Gastroesophageal sphincter (tissue), 4 donors: ENCODE measurements at regions not wholly inside any gene's neighbourhood (a gene's known extent, or its start where the extent isn't known, plus 50 kb on each side); places are given as distances from the start of the nearest gene placed in this dataset.

Experiments used
- ATAC-seq: fragments of 150-250 bp; one replicate; pipeline ENCODE4 v1.9.1; 2016; ENCODE audit warnings: mild to moderate bottlenecking, moderate library complexity
- H3K27ac ChIP-seq, 4 donors: fragments of 200-600 bp; sonication (generic) in 3 of 4; 1 replicate in 3 of 4; 2 replicates in 1 of 4; pipeline ENCODE4 v1.5.1; 2016 to 2019
- H3K27me3 ChIP-seq: fragments of 200-600 bp; sonication (generic); one replicate; pipeline ENCODE4 v1.5.1; 2019
- H3K36me3 ChIP-seq, 2 donors: fragments of 200-600 bp; sonication (generic); one replicate each; pipeline ENCODE4 v1.5.1; 2019; ENCODE audit warnings: control low read depth in 1 of 2
- H3K4me1 ChIP-seq, 3 donors: fragments of 200-600 bp; sonication (generic); 1 replicate in 2 of 3; 2 replicates in 1 of 3; pipeline ENCODE4 v1.5.1; 2016 to 2019; ENCODE audit warnings: control low read depth in 2 of 3
- H3K4me3 ChIP-seq, 2 donors: fragments of 200-600 bp; sonication (generic); one replicate each; pipeline ENCODE4 v1.5.1; 2019; ENCODE audit warnings: mild to moderate bottlenecking in 1 of 2, moderate library complexity in 1 of 2
- H3K9me3 ChIP-seq, 3 donors: fragments of 200-600 bp; sonication (generic); one replicate each; pipeline ENCODE4 v1.5.1; 2017 to 2019; ENCODE audit warnings: control low read depth in 2 of 3
- EP300 ChIP-seq: sonication (generic); formaldehyde crosslinking; IDR thresholded peaks from one replicate; pipeline ENCODE4 v1.6.1; 2017; ENCODE audit warnings: antibody characterized with exemption, mild to moderate bottlenecking
- POLR2A ChIP-seq, 2 donors: fragments of 450-650 bp; IDR thresholded peaks; one replicate each; pipeline ENCODE4 v1.6.1; 2017; ENCODE audit warnings: antibody characterized with exemption in 2 of 2, mild to moderate bottlenecking in 2 of 2, moderate library complexity in 1 of 2
- POLR2AphosphoS5 ChIP-seq: sonication (generic); formaldehyde crosslinking; IDR thresholded peaks from one replicate; pipeline ENCODE4 v1.6.1; 2017; ENCODE audit warnings: antibody characterized with exemption
- WGBS, 2 donors: methylation state at CpG; one replicate each; pipeline ENCODE4 v1.1.5; 2018; ENCODE audit warnings: low coverage in 1 of 2; 5-methylcytosine and 5-hydroxymethylcytosine counted together
- TF ChIP-seq, protein P1 (sequence below), 4 experiments: fragments of 200-600 bp in 2 of 4; fragments of 450-650 bp in 2 of 4; sonication (generic) in 1 of 4; IDR thresholded peaks; one replicate each; pipeline ENCODE4 v1.5.1; 2017 to 2019; ENCODE audit warnings: antibody characterized with exemption in 4 of 4, mild to moderate bottlenecking in 2 of 4, moderate library complexity in 2 of 4

DNA sequence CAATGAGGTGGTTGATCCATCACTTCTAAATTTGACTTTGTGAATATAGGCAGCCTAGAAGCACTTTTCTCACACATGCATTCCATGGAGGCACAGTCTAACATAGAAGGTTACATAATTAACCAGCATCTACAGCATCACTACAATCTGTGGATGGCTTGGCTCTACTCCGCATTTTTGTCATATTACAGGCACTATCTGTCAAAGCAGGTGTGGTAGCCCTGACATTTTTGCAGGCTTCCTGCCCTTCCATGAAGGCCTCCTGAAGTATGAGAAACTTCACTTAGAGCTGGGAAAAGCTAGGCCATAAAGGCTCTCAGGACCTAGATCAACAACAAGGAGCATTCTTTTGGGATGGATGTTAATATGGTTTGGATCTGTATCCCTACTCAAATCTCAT is 378.0 kb downstream of the ANXA1 start:
- H3K27me3 ChIP-seq, result no peaks in the 10 kb centered on the region
- H3K36me3 ChIP-seq, result no peaks in the 10 kb centered on the region
- H3K27ac ChIP-seq, result no peak overlapping the region
- H3K4me3 ChIP-seq, result no peak overlapping the region
- H3K9me3 ChIP-seq, result no peaks in the 10 kb centered on the region
- no peak for ATAC-seq
- H3K4me1 ChIP-seq, result no peaks in the 10 kb centered on the region
- TF ChIP-seq POLR2AphosphoS5 (no peak), POLR2A (IDR thresholded peaks at IDR 0.05) (no peak), EP300 (no peak)
- TF ChIP-seq, protein P1, sequence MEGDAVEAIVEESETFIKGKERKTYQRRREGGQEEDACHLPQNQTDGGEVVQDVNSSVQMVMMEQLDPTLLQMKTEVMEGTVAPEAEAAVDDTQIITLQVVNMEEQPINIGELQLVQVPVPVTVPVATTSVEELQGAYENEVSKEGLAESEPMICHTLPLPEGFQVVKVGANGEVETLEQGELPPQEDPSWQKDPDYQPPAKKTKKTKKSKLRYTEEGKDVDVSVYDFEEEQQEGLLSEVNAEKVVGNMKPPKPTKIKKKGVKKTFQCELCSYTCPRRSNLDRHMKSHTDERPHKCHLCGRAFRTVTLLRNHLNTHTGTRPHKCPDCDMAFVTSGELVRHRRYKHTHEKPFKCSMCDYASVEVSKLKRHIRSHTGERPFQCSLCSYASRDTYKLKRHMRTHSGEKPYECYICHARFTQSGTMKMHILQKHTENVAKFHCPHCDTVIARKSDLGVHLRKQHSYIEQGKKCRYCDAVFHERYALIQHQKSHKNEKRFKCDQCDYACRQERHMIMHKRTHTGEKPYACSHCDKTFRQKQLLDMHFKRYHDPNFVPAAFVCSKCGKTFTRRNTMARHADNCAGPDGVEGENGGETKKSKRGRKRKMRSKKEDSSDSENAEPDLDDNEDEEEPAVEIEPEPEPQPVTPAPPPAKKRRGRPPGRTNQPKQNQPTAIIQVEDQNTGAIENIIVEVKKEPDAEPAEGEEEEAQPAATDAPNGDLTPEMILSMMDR (IDR thresholded peaks at IDR 0.05), result no peak
- WGBS, 2 donors, result 100% methylated on average over 1 of the region's 1 CpG; no CpG with 5 or more reads in 1 of the 2 donors

DNA sequence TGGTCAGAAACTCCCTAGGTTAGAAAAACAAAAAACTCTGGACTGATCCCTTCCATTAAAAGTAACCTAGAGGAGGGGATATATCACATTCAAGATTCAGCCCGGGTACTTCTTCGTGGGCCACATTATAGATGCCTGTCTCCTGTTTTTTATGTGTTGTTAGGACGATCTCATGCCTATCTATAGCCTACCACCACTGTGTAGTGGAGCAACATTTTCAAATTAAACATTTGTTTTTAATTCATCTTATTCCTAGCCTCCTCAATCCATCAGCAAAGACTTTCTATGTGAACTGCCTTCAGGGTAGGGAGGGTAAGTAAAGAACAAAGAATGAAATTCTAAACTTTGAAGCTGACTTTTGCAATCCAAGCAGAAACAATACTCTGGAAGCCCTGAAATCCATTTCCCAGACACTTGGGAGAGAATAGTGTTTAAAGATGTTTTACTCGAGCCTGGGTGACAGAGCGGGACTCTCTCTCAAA is 379.4 kb downstream of the ANXA1 start:
- Histone ChIP-seq H3K27me3 (no peaks in the 10 kb centered on the region), H3K9me3 (no peaks in the 10 kb centered on the region), H3K27ac (no peak overlapping the region), H3K4me3 (no peak overlapping the region), H3K36me3 (no peaks in the 10 kb centered on the region), H3K4me1 (no peaks in the 10 kb centered on the region)
- ATAC-seq, result no peak
- WGBS, 2 donors, result 81 to 90% methylated on average over 5 of the region's 5 CpGs
- TF ChIP-seq POLR2A (IDR thresholded peaks at IDR 0.05), result no peak
- TF ChIP-seq, protein P1 (IDR thresholded peaks at IDR 0.05), result no peak
- no peak for TF ChIP-seq EP300
- TF ChIP-seq POLR2AphosphoS5, result no peak

DNA sequence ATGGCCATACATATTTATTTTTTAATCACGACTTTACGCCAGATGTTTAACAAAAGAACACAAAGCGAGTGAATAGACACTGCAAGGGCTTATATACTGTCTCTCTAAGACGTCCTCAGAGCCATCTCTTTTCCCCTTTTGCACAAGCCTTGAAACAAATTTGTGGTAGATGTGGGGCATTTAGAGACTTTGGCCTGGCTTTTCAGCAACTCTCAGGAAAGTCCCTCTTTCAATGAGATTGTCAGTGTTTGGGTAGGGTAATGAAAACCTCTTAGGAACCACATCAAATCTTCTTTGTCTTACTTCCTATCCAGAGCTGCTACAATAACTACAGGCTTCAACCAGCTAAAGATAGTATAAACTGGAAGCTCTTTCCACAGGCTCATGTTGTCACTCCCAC is 380.0 kb downstream of the ANXA1 start:
- Histone ChIP-seq H3K9me3 (no peaks in the 10 kb centered on the region), H3K4me1 (no peaks in the 10 kb centered on the region), H3K4me3 (no peak overlapping the region), H3K27ac (no peak overlapping the region), H3K36me3 (no peaks in the 10 kb centered on the region), H3K27me3 (no peaks in the 10 kb centered on the region)
- no peak for ATAC-seq
- WGBS, 2 donors, result 54 to 58% methylated on average over 3 to 4 of the region's 4 CpGs
- TF ChIP-seq, protein P1 (IDR thresholded peaks at IDR 0.05), result no peak
- TF ChIP-seq POLR2AphosphoS5 (no peak), POLR2A (IDR thresholded peaks at IDR 0.05) (no peak), EP300 (no peak)

DNA sequence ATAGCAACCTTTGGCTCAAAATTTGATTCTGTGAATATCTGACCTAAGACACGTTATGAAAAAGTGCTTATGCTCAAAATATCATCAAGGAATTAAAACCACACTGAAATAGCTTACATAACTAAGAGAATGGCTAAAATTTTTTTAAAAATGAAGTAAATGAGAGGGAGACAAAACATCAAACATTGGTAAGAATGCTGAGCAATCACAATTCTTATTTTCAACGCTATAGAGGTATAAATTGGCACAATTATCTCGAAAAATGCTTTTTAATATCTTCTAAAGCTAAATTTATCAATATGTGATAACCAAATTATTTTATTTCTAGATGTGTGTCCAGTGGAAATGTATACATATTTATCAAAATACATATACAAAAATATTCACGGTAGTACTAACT is 381.3 kb downstream of the ANXA1 start:
- 63 to 75% methylated on average over 4 of the region's 4 CpGs for WGBS, 2 donors
- TF ChIP-seq POLR2AphosphoS5, result no peak
- TF ChIP-seq EP300, result no peak
- TF ChIP-seq POLR2A (IDR thresholded peaks at IDR 0.05), result no peak
- TF ChIP-seq, protein P1 (IDR thresholded peaks at IDR 0.05), result no peak
- ATAC-seq, result no peak
- H3K9me3 ChIP-seq, result no peaks in the 10 kb centered on the region
- H3K27ac ChIP-seq, result no peak overlapping the region
- no peaks in the 10 kb centered on the region for H3K27me3 ChIP-seq
- H3K4me3 ChIP-seq, result no peak overlapping the region
- H3K36me3 ChIP-seq, result no peaks in the 10 kb centered on the region
- no peaks in the 10 kb centered on the region for H3K4me1 ChIP-seq

DNA sequence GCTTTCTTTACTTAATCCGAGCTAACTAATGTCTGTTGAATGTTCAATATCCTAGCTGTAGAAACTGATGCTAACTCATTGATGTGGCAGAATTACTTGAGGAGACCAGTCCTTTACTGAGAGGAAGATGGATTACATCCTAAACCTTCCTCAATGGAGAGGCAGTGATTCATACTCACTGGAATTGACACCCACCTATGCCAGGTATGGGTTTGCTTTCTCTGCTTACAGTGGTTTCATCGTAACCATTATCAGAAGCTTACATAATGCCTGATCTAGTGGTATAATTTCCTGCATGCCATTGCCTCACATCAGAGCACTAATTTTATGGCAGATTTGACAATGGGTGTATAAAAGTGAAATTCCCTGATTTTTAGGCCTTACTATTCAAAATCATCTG is 384.7 kb downstream of the ANXA1 start:
- no peaks in the 10 kb centered on the region for H3K4me1 ChIP-seq
- 91 to 93% methylated on average over 2 of the region's 2 CpGs for WGBS, 2 donors
- no peaks in the 10 kb centered on the region for H3K27me3 ChIP-seq
- H3K36me3 ChIP-seq, result no peaks in the 10 kb centered on the region
- no peak overlapping the region for H3K4me3 ChIP-seq
- no peaks in the 10 kb centered on the region for H3K9me3 ChIP-seq
- TF ChIP-seq POLR2AphosphoS5, result no peak
- TF ChIP-seq POLR2A (IDR thresholded peaks at IDR 0.05), result no peak
- TF ChIP-seq, protein P1 (IDR thresholded peaks at IDR 0.05), result no peak
- no peak for TF ChIP-seq EP300
- H3K27ac ChIP-seq, result no peak overlapping the region
- ATAC-seq, result no peak
